PC-9 (cell line): ENCODE measurements at regions not wholly inside any gene's neighbourhood (a gene's known extent, or its start where the extent isn't known, plus 50 kb on each side); places are given as distances from the start of the nearest gene placed in this dataset.

ENCODE experiments used
- CTCF ChIP-seq: fragments of 200-600 bp; sonication (generic); conservative IDR thresholded peaks from 2 replicates; pipeline ENCODE4 v1.6.1; 2017; ENCODE audit warnings: mixed run types, antibody characterized with exemption, mild to moderate bottlenecking, moderate library complexity
- EZH2 ChIP-seq: fragments of 200-600 bp; sonication (generic); IDR thresholded peaks from 2 replicates; pipeline ENCODE4 v1.8.0; 2017; ENCODE audit warnings: antibody characterized with exemption, low read depth

- TF ChIP-seq CTCF (no peak), EZH2 (no peak)
Measured at GRCh38 chr11:38416141-38416540, 1818.1 kb upstream of the RAG2 start.
